Fibroblast of skin of abdomen (primary cell): ENCODE measurements at regions not wholly inside any gene's neighbourhood (a gene's known extent, or its start where the extent isn't known, plus 50 kb on each side); places are given as distances from the start of the nearest gene placed in this dataset.

Source experiments
- DNase-seq: peaks from one replicate; pipeline ENCODE4 v3.0.0-alpha.2; 2013

- no peak for DNase-seq
Observed at GRCh38 chr1:228978484-228979324, 243.4 kb downstream of the RHOU start.

GRCh38 chr1:228979325-228979699 lies 244.0 kb downstream of the RHOU start:
- no peak for DNase-seq

DNA sequence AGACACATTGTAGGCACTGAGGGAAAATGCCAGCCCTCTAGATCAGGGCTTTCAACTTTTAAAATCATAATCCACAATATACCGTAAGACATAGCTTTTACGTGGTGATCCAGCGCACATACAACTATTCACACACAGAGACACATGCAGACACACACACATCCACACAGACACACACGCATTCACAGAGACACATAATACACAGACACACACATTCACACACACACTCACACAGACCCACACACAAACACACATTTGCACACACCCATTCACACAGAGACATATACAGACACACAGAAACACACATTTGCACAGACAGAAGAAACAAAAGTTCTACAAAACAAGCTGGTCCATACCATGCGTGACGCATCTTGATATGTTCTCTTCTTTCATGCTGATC lies 244.5 kb downstream of the RHOU start:
- DNase-seq = no peak

- DNase-seq = no peak
Observed at GRCh38 chr1:228980232-228980937, 245.1 kb downstream of the RHOU start.

- DNase-seq = no peak
Observed at GRCh38 chr1:228982637-228983036, 247.4 kb downstream of the RHOU start.

DNA sequence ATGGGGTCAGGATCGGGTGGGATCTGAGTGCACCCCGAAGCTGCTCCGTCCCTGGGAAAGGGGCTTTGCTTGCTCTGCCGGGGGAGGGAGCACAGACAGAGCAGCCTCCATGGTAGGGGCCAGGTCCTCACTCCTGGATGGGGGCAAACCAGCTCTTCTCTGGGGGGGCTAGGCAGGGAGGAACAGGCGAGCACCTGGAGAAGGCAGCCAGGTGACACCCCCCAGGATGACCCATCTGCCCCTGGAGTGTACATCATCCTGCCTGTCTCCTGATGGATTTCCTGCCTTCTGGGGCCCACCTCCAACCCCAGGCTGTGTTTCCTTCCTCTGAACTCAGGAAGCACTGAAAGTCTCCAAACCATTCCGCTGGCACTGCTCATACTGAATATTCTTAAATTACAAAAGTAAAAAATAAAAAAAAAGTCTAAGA lies 248.0 kb downstream of the RHOU start:
- DNase-seq = no peak

DNA sequence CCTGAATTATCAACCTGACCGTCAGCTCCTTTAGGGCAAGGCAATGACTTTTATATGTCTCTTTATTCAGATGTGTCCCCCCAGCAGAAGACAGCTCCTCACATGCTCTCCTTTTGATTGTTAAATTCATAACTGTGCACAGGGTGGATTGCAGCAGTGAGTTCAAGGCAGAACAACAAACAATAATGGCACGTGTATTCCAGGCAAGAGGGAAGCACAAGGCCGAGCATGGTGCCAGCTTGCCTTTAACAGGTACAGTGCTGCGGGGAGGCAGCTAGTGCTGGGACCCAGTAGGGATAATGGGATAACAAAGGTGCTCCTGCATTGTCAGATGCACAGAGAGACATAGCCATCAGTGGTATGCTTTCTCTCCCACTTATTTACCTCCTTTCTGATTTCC lies 248.4 kb downstream of the RHOU start:
- no peak for DNase-seq

GRCh38 chr1:228984107-228984506 lies 248.8 kb downstream of the RHOU start:
- no peak for DNase-seq

- DNase-seq = no peak
Observed at GRCh38 chr1:228984646-228985631, 249.7 kb downstream of the RHOU start.

- DNase-seq = no peak
Observed at GRCh38 chr1:228985661-228986060, 250.4 kb downstream of the RHOU start.

DNA sequence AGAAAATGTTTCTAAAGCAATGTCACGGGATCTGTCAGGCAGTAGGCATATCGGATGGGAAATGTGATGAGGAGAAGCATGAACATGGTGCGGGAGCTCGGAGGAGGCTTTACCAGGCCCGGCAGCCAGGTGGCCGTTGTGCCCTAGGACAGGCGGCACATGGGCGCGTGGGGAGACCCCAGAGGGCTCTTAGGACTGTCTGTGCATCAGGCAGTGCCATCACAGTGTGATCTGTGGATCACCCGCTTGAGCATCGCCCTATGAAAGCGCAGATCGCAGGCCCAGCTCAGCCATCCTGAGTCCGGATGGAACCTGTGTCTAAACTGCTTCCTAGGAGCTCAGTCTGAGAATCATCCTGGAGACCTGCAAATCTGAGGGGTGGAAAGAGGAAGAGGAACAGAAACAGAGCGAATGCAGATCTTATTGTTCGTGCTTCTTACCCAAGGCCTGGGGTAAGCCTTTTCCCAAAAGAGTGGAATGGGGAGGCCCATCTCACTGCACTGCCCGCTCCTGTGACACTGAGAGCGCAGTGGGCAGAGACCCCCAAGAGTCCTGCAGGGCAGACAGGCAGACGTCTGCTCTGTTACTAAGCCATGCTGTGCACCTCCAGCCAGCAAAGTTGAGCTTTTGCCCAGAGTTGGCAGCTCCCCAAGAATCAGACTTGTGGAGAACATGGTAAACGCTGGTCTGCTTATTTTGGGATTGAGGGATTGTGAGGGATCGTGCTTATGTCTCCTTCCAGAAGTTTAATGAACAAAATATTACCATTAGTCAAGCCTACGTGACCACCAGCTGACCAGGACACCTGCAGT lies 251.0 kb downstream of the RHOU start:
- DNase-seq = no peak

DNA sequence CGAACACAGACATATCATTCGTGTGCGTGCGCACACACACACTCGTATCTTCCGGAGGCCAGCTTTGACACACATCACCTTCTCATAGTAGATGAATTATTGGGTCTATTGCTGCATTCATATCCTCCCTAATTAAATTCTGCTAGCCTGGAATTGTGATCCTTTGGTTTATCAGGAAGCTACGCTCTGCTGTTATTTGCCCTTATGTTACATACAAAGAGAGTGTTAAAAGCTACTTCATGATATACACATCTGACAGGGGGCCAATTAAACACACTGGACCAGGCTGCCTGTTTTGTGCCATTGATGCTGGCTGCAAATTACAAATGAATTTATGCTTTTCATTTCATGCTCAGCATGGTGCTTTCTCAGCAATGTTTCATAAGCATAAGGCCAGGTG lies 252.0 kb downstream of the RHOU start:
- no peak for DNase-seq

- DNase-seq = no peak
Observed at GRCh38 chr1:228987736-228988506, 252.6 kb downstream of the RHOU start.

DNA sequence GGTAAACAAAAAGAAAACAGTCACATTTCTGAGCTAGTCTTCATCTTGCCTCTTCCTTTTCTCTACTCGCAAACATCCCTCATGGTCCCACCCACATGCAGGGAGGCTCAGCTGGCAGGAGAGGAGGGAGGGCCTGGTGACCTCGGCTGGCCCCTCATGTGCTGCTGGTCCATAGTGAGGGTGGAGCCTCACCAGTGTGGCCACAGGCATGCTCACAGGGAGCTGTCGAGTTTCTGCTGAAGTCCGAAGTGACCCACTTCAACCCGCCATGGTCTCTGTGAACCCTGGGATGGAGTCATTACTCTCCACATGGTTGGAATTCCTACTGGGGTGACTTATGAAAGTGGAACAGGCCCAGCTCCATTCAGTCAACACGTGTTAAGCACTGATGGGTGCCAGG lies 253.4 kb downstream of the RHOU start:
- no peak for DNase-seq

GRCh38 chr1:228989176-228989575 lies 253.9 kb downstream of the RHOU start:
- no peak for DNase-seq

DNA sequence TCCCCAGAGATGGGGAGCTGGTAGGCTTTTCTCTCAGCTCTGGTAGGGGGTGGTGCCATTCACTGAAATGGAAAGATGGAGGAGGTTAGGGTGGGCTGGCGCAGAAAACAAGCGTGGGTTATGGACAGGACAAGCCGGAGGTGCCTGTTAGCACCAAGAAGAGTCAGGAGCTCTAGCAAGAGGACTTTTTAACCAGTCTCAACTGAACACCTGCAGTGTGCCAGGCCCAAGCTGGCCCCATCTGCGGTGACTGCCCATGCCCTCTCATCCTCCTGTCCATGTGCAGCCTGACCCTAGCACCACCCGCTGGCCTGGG lies 254.4 kb downstream of the RHOU start:
- DNase-seq = no peak

DNA sequence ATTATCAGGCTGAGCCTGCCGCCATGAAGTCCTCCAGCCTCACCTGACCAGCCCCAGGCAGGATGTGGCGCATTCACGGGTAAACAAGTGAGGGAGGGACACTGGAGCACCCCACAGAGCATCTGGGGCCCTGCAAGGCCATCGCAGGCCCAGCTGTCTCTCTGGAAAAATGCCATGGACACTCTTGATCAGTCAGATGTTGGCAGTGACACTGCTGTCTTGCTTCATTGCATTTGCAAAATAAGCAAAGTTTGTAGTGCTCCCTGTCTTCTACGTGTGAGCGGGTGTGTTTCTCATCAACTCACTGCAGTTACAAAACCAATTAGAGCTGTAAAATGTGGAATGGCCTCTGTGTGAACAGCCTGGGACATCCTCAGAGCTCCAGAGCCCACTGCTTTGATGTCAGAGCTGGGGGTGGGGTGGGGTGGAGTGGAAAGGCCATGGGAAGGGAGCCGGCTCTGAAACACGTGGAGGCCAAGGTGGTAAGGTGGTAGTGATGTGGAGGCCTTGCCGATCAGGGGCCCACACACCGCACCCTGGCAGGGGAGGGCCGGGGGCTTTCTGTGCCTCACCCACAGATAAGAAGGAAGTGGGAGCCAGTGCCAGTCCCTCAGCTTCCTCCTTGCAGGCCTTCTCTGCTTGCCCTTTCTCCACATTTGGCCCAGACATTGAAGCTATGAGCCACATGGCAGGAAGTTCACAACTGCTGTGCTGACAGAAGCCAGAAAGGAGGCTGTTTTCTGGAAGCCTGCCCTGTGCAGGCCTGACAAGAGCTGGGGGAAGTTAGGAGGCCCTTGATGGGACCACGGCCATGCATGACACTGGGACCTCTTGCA lies 254.9 kb downstream of the RHOU start:
- DNase-seq = peak; percentile 16

- no peak for DNase-seq
Observed at GRCh38 chr1:228990906-228991569, 255.8 kb downstream of the RHOU start.

- no peak for DNase-seq
Observed at GRCh38 chr1:228992044-228992443, 256.8 kb downstream of the RHOU start.
